Bone marrow (tissue), 2 donors: ENCODE measurements at regions not wholly inside any gene's neighbourhood (a gene's known extent, or its start where the extent isn't known, plus 50 kb on each side); places are given as distances from the start of the nearest gene placed in this dataset.

Source experiments
- DNase-seq, 2 donors: peaks; one replicate each; lab custom pipeline; 2025; lab: John Stamatoyannopoulos, UW

GRCh38 chr17:70654706-70655105, 485.4 kb downstream of the KCNJ2 start:
- no peak for DNase-seq

- no peak for DNase-seq
Observed at GRCh38 chr17:70655176-70655958, 486.0 kb downstream of the KCNJ2 start.

- DNase-seq: no peak
Observed at GRCh38 chr17:70658317-70658716, 489.0 kb downstream of the KCNJ2 start.

- DNase-seq: no peak
Observed at GRCh38 chr17:70658840-70659239, 489.5 kb downstream of the KCNJ2 start.

- no peak for DNase-seq
Observed at GRCh38 chr17:70661342-70662222, 492.2 kb downstream of the KCNJ2 start.

- DNase-seq: no peak
Observed at GRCh38 chr17:70668276-70668937, 499.1 kb downstream of the KCNJ2 start.

GRCh38 chr17:70668938-70669778, 499.8 kb downstream of the KCNJ2 start:
- DNase-seq: no peak

- no peak for DNase-seq
Observed at GRCh38 chr17:70674061-70674460, 504.7 kb downstream of the KCNJ2 start.

GRCh38 chr17:70675070-70675590, 505.8 kb downstream of the KCNJ2 start:
- DNase-seq: no peak

GRCh38 chr17:70677783-70678647, 508.7 kb downstream of the KCNJ2 start:
- DNase-seq: no peak

- DNase-seq: no peak
Observed at GRCh38 chr17:70678889-70679288, 509.6 kb downstream of the KCNJ2 start.

GRCh38 chr17:70683936-70684335, 514.6 kb downstream of the KCNJ2 start:
- DNase-seq: no peak

- no peak for DNase-seq
Observed at GRCh38 chr17:70687421-70687820, 518.1 kb downstream of the KCNJ2 start.

- DNase-seq: no peak
Observed at GRCh38 chr17:70691150-70691549, 521.8 kb downstream of the KCNJ2 start.

GRCh38 chr17:70699408-70699807, 530.1 kb downstream of the KCNJ2 start:
- DNase-seq: no peak

- no peak for DNase-seq
Observed at GRCh38 chr17:70702683-70703255, 533.4 kb downstream of the KCNJ2 start.

- DNase-seq: no peak
Observed at GRCh38 chr17:70709596-70709995, 540.3 kb downstream of the KCNJ2 start.

- DNase-seq: no peak
Observed at GRCh38 chr17:70713694-70714093, 544.4 kb downstream of the KCNJ2 start.

GRCh38 chr17:70716551-70716950, 547.2 kb downstream of the KCNJ2 start:
- no peak for DNase-seq

GRCh38 chr17:70717042-70717441, 547.7 kb downstream of the KCNJ2 start:
- no peak for DNase-seq
